H1 (cell line): ENCODE measurements at regions not wholly inside any gene's neighbourhood (a gene's known extent, or its start where the extent isn't known, plus 50 kb on each side); places are given as distances from the start of the nearest gene placed in this dataset.

Experiments used
- CBX8 ChIP-seq: fragments of 300-800, 300-1000 bp; sonication (generic); IDR thresholded peaks from 2 replicates; pipeline ENCODE4 v1.7.1; 2016; ENCODE audit warnings: low read depth, low read length, borderline replicate concordance
- CHD7 ChIP-seq: fragments of 300-600 bp; sonication (generic); IDR thresholded peaks from 2 replicates; pipeline ENCODE4 v1.7.1; 2012; ENCODE audit warnings: low read length, moderate library complexity, mild to moderate bottlenecking, inconsistent platforms; ENCODE audit not compliant: insufficient replicate concordance
- FOSL1 ChIP-seq: IDR thresholded peaks from 2 replicates; pipeline ENCODE4 v1.6.1; 2011; ENCODE audit warnings: mild to moderate bottlenecking, low read depth, low read length, moderate library complexity; ENCODE audit not compliant: insufficient read depth
- KDM1A ChIP-seq: fragments of 200-600, 300-600 bp; sonication (generic); IDR thresholded peaks from 2 replicates; pipeline ENCODE4 v1.7.1; 2016; ENCODE audit warnings: mild to moderate bottlenecking, low read length, borderline replicate concordance
- PHF8 ChIP-seq: fragments of 200-600 bp; sonication (generic); conservative IDR thresholded peaks from 2 replicates; pipeline ENCODE4 v1.7.1; 2012; ENCODE audit warnings: low read depth, mild to moderate bottlenecking, inconsistent platforms, low read length, moderate library complexity
- RNF2 ChIP-seq: fragments of 200-900, 300-1000 bp; sonication (generic); IDR thresholded peaks from 2 replicates; pipeline ENCODE4 v1.7.1; 2016; ENCODE audit warnings: borderline replicate concordance, low read depth, mild to moderate bottlenecking, antibody characterized with exemption, low read length; ENCODE audit not compliant: poor library complexity, severe bottlenecking; ENCODE audit errors: missing control alignments
- SIRT6 ChIP-seq: IDR thresholded peaks from one replicate; pipeline ENCODE4 v1.7.1; 2012; ENCODE audit warnings: low read length, inconsistent platforms
- SP4 ChIP-seq: IDR thresholded peaks from 2 replicates; pipeline ENCODE4 v1.6.1; 2012; ENCODE audit warnings: low read length, inconsistent platforms
- ZNF274 ChIP-seq: IDR thresholded peaks from 2 replicates; pipeline ENCODE4 v1.7.0; 2012; ENCODE audit warnings: low read length, borderline replicate concordance; ENCODE audit errors: extremely low read depth

- TF ChIP-seq RNF2: no peak
- TF ChIP-seq CHD7: no peak
- no peak for TF ChIP-seq FOSL1
- TF ChIP-seq PHF8: no peak
- no peak for TF ChIP-seq KDM1A
- no peak for TF ChIP-seq SIRT6
- no peak for TF ChIP-seq ZNF274
- no peak for TF ChIP-seq SP4
- no peak for TF ChIP-seq CBX8
Measured at GRCh38 chr17:33802349-33803198, 452.5 kb upstream of the CCL2 start (continued).
